GOT3 (cell line): ENCODE measurements at regions not wholly inside any gene's neighbourhood (a gene's known extent, or its start where the extent isn't known, plus 50 kb on each side); places are given as distances from the start of the nearest gene placed in this dataset.
A peak's percentile ranks its signal among the peaks of the same experiment; 100 is the strongest.

Source experiments
- DNase-seq: peaks from one replicate; lab custom pipeline; 2025; ENCODE audit warnings: mixed read lengths; lab: John Stamatoyannopoulos, UW

DNA sequence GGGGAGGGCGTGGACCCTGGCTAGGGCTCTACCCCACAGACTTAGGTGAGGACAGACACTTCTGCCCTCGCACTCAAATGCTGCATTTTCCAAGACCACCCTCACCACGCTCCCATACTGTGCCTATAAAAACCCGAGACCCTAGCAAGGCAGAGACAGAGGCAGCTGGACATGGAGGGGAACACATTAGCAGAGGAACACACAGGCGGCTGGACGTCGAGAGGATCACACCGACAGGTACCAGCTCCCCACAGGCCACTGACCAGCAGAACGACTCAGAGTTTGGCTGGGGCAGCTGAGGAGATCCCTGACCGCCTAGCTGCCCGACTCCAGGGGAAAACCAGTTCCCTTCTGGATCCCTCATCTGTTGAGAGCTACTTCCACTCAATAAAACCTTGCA lies 338.2 kb upstream of the SMIM30 start:
- DNase-seq, result no peak

DNA sequence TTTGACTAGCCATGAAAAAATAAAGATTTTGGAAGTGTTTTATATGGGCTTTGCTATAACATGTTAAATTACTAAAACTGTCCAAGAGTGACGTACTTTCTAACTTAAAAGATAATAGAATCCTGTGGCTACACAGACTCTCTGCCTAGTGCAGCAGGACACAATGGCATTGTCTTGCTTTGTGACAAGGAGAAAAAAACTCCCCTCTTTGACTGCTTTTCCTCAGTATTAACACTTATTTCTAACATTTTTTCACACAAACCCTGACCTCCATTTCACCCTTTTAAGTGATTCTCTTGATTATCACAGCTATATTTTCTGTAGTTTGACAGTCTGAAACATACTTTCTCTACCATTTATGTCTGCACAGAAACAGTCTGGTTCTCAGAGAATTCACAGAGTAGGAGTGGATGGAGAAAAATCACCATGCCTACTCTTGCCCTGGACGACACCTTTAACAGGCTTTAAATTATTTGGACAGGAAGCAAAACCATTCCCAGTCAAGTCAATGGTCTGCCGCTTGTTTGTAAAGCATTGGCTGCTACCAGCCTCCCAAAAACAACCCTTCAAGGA lies 336.3 kb upstream of the SMIM30 start:
- no peak for DNase-seq

- no peak for DNase-seq
Observed at GRCh38 chr7:113452245-113452644, 333.9 kb upstream of the SMIM30 start.

DNA sequence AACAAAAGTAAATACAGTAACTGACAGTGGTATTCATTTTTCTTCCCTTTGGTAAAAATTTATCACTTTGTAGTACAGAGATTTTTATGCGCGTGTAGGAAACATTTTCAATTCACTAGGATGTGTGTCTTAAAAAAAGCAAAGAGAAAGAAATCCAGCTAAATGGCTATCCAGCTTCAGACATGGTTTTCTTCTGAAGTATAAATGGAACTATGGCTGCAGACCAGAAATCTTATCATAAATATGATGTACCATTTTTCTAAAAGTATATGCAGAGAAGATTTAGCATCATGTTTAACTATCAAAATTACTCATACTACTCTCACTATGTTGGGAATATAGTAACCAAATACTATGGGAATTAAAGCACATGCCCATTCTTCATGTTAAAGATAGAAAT lies 328.4 kb upstream of the SMIM30 start:
- no peak for DNase-seq

DNA sequence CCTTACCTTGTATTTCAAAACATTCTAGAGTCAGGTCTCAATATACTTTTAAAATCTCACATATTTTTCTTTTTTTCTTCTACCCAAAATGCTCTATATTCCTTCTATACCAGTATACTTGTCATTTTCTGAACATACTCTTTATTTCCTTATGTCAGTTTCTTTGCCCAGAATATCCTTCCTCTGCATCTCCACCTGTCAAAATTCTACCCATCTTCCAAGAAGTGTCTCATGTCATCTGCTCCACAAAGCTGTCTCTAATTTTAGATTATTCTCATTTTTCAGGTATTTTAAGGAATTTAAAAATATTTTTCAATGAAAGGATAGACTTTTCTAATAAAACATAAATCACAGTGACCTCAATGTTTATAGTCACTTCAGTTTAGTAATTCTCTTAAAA lies 328.0 kb upstream of the SMIM30 start:
- no peak for DNase-seq

GRCh38 chr7:113444261-113444660 lies 325.9 kb upstream of the SMIM30 start:
- DNase-seq, result no peak

- no peak for DNase-seq
Observed at GRCh38 chr7:113440173-113440572, 321.8 kb upstream of the SMIM30 start.

- no peak for DNase-seq
Observed at GRCh38 chr7:113431406-113431805, 313.1 kb upstream of the SMIM30 start.

- no peak for DNase-seq
Observed at GRCh38 chr7:113424185-113424817, 305.9 kb upstream of the SMIM30 start.

GRCh38 chr7:113421696-113422330 lies 303.5 kb upstream of the SMIM30 start:
- peak; percentile 7 for DNase-seq

GRCh38 chr7:113414401-113415035 lies 296.2 kb upstream of the SMIM30 start:
- no peak for DNase-seq

DNA sequence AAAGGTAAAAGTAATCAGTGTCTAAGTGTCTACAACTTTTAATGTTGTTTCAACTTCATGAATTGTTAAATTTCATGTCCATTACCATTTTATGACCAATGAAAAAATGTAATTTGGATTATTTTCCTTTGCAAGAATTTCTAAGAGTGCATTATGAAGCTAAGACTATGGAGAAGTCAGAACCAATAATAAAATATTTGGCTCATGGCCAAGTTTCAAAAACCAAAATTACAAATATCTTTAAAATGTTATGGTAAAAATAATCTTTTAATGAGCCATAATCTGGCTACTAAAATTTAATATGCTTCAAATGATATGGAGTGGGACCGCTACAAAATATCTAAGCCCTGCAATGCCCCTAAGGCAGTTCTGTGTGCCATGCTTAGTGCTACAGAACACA lies 294.1 kb upstream of the SMIM30 start:
- no peak for DNase-seq

DNA sequence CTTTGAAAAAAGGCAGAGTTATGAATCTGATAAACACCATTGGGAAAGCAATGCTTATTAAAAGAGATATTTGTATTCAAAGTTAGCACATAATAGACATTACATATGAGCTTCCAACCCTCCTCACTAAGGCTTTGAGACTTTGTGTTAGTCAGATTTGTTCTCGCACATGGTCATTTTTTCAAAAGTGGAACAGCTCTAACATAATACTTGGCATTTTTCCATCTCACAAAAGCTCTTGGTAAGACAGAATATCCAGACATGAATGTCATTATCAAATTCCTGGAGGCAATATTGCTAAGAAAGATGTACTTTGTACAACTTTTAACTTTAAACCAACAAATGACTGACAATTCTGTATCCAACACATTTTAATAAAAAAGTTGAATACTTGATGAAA lies 292.4 kb upstream of the SMIM30 start:
- no peak for DNase-seq

- DNase-seq, result no peak
Observed at GRCh38 chr7:113408999-113409398, 290.6 kb upstream of the SMIM30 start.

DNA sequence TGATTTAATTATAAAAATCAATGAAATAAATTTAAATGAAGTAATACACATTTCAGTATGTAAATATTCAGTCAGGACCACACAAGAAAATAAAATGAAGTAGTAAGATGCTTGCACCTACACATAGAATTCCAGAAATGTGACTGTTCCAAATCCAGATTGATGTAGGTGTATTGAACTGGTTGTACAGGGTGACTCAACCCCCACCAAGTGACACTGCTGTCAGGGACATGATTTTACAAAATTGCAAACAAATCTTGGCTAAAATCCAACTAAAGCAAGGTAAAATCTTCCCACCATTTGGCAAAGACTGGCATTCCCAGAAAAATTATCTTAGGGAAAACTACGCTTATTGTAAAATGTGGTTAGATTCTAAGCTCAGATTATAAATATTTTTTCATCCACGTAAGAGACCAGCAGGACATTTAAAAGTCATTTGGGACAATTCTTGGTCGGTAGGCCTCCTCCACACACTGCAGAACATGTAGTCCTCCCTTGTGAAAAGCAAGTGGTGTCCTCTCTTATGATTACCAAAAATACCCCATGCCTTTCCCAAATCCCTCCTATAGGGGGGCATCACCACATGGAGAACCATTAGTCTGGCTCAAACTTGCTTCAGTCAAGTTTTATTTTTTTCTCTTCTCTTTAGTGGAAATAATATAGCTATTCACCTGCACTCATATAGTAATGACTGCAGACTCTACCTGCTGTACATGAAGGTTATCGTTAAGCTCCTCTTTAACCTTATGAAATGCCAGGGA lies 287.1 kb upstream of the SMIM30 start:
- no peak for DNase-seq

DNA sequence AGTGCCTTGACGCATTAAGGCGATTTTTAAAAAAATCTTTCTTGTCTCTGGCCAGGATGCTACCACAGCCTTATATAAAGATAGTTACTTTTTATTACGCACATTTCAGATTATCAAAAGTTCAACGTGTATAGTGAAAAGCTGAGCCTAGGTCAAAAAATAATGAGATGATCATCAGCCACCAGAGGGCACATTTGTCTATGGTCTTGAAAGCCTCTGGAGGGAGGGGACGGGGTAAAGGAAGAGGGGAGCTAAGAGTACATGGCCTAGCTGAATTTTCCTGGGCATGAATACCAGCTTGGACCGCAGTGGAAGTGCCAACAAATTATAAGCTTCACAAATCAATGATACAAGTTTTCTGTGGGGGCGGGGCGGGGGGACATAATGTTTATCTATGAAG lies 285.9 kb upstream of the SMIM30 start:
- no peak for DNase-seq

DNA sequence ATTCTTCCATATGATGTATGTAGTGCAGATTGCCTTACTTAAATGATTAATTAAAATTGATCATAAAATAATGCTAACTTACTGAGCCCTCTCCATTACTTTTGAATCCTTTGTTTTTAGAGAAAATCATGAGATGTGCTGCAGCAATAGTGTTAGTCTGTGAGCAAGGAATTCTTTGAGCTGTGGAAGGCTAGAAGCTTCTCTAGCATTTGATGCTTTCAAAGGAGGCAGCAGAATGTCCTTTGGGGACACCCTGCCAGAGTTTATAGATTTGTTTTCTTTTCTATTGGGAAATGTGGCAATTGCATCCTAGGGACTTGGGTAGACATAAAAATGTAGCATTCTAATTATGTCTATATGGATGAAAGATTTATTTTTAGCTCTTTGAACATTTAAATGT lies 284.1 kb upstream of the SMIM30 start:
- DNase-seq, result no peak

DNA sequence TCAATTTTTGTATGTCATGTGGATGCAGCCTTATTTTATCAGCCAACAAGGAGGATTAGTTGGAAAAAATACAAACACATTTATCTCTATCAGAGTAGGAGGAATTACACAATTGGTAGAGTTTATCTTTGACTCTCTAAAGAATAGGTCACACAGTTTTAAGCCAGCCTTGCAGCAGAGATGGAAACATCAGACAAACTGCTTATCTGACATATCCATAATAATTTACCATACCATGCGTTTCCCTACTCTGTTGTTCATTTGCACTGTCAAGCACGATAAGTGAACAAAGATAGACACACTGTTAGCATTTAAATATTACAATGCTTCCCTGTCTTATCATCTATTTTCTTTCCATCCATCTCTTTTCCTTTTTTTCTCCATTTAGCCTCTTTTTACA lies 283.7 kb upstream of the SMIM30 start:
- DNase-seq, result no peak

GRCh38 chr7:113394856-113395255 lies 276.5 kb upstream of the SMIM30 start:
- DNase-seq, result no peak

GRCh38 chr7:113392841-113393540 lies 274.6 kb upstream of the SMIM30 start:
- DNase-seq, result no peak

GRCh38 chr7:113392421-113392820 lies 274.1 kb upstream of the SMIM30 start:
- DNase-seq, result no peak

DNA sequence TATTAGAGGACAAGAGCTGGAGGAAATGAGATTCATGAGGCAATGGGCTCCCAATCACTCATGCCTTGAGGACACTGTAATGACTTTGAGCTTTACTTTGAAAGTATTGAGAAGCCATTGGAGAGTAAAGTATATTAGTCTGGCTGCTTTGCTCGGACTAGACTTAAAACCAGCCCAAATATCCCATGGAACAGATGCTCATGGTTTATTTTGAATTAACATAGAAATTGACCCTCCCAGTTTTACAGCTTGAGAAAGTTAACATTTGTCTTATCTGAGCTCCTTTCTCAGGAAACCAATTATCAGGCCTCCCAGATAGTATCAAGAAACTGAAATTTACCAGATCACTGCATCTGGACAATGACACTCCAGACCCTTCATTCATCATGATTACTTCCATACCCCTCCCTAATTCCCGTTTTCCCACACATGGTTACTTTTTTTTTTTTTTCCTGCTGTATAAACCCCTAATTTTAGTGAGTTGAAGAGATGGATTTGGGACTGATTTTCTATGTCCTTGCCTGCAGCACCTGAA lies 270.8 kb upstream of the SMIM30 start:
- no peak for DNase-seq
